CD14-positive monocyte (primary cell): ENCODE measurements at regions not wholly inside any gene's neighbourhood (a gene's known extent, or its start where the extent isn't known, plus 50 kb on each side); places are given as distances from the start of the nearest gene placed in this dataset.
A peak's percentile ranks its signal among the peaks of the same experiment; 100 is the strongest.

ENCODE experiments used
- DNase-seq, 3 donors: peaks; one replicate each; pipeline ENCODE4 v3.0.0-alpha.2; 2011 to 2022
- H2AFZ ChIP-seq: 2 replicates; pipeline ENCODE4 v1.6.0; 2012; ENCODE audit warnings: mild to moderate bottlenecking, low read depth, low read length, inconsistent platforms; ENCODE audit not compliant: insufficient read depth, poor library complexity, severe bottlenecking
- H3K27ac ChIP-seq, 2 donors: 1 replicate in 1 of 2; 2 replicates in 1 of 2; pipeline ENCODE4 v1.5.1; 2012 to 2013; ENCODE audit warnings: low read length in 2 of 2, control low read depth in 1 of 2, inconsistent platforms in 1 of 2, low read depth in 1 of 2, mild to moderate bottlenecking in 1 of 2
- H3K27me3 ChIP-seq, 2 donors: one replicate each; pipeline versions ENCODE4 v1.6.0 to v1.6.1; 2011 to 2013; ENCODE audit warnings: low read length in 2 of 2; ENCODE audit not compliant: control insufficient read depth in 2 of 2, insufficient read depth in 2 of 2
- H3K36me3 ChIP-seq, 2 donors: replicated peaks in 1 of 2; 1 replicate in 1 of 2; 2 replicates in 1 of 2; pipeline versions ENCODE4 v1.5.1 to v1.6.1; 2012 to 2013; ENCODE audit warnings: low read length in 2 of 2, control low read depth in 1 of 2, inconsistent platforms in 1 of 2, mild to moderate bottlenecking in 1 of 2; ENCODE audit not compliant: insufficient read depth in 2 of 2, control insufficient read depth in 1 of 2
- H3K4me1 ChIP-seq, 2 donors: 1 replicate in 1 of 2; 2 replicates in 1 of 2; pipeline versions ENCODE4 v1.5.1 to v1.6.1; 2012 to 2013; ENCODE audit warnings: low read length in 2 of 2, control low read depth in 1 of 2, inconsistent platforms in 1 of 2, mild to moderate bottlenecking in 1 of 2, moderate library complexity in 1 of 2; ENCODE audit not compliant: insufficient read depth in 2 of 2, control insufficient read depth in 1 of 2
- H3K4me2 ChIP-seq: replicated peaks from 2 replicates; pipeline ENCODE3; 2012; ENCODE audit warnings: low read length, moderate library complexity, mild to moderate bottlenecking; ENCODE audit not compliant: poor library complexity, severe bottlenecking; ENCODE audit errors: extremely low read depth
- H3K4me3 ChIP-seq, 3 experiments: fragments of 200-600 bp in 1 of 3; sonication (generic) in 1 of 3; replicated peaks in 1 of 3; 1 replicate in 2 of 3; 2 replicates in 1 of 3; pipeline ENCODE4 v1.5.1; 2011 to 2013; ENCODE audit warnings: low read length in 3 of 3, mild to moderate bottlenecking in 3 of 3, control low read depth in 2 of 3, low read depth in 2 of 3, inconsistent platforms in 1 of 3, moderate library complexity in 1 of 3
- H3K79me2 ChIP-seq: 2 replicates; pipeline ENCODE4 v1.6.0; 2012; ENCODE audit warnings: mild to moderate bottlenecking, control low read depth, inconsistent platforms, low read length, moderate library complexity; ENCODE audit not compliant: insufficient read depth
- H3K9ac ChIP-seq: 2 replicates; pipeline ENCODE4 v1.6.0; 2017; ENCODE audit warnings: low read length, mild to moderate bottlenecking; ENCODE audit not compliant: insufficient read depth, poor library complexity, severe bottlenecking
- H3K9me3 ChIP-seq, 2 donors: replicated peaks in 1 of 2; 1 replicate in 1 of 2; 2 replicates in 1 of 2; pipeline versions ENCODE4 v1.5.1 to v1.6.1; 2012 to 2013; ENCODE audit warnings: low read length in 2 of 2, control low read depth in 1 of 2; ENCODE audit not compliant: control insufficient read depth in 1 of 2, insufficient read depth in 1 of 2
- H4K20me1 ChIP-seq: 2 replicates; pipeline ENCODE4 v1.6.0; 2012; ENCODE audit warnings: mild to moderate bottlenecking, low read length, control low read depth, moderate library complexity; ENCODE audit not compliant: insufficient read depth
- H3K27ac Mint-ChIP-seq, 7 donors: one replicate each; pipeline ENCODE4 v1.8.0; 2020; ENCODE audit warnings: mild to moderate bottlenecking in 7 of 7, mixed read lengths in 7 of 7, moderate library complexity in 6 of 7, inconsistent platforms in 2 of 7
- H3K27me3 Mint-ChIP-seq, 3 donors: one replicate each; pipeline ENCODE4 v1.8.0; 2021 to 2022; ENCODE audit warnings: low read depth in 3 of 3, mild to moderate bottlenecking in 3 of 3, mixed read lengths in 3 of 3, moderate library complexity in 3 of 3, inconsistent platforms in 1 of 3
- H3K36me3 Mint-ChIP-seq, 2 donors: one replicate each; pipeline ENCODE4 v1.8.0; 2020; ENCODE audit warnings: mixed read lengths in 2 of 2, inconsistent platforms in 1 of 2, mild to moderate bottlenecking in 1 of 2
- H3K4me1 Mint-ChIP-seq: one replicate; pipeline ENCODE4 v1.8.0; 2020; ENCODE audit warnings: mild to moderate bottlenecking, mixed read lengths
- H3K4me3 Mint-ChIP-seq, 2 donors: one replicate each; pipeline ENCODE4 v1.8.0; 2020; ENCODE audit warnings: mild to moderate bottlenecking in 2 of 2, mixed read lengths in 2 of 2, moderate library complexity in 1 of 2
- H3K9me3 Mint-ChIP-seq, 7 donors: one replicate each; pipeline ENCODE4 v1.8.0; 2020 to 2022; ENCODE audit warnings: mixed read lengths in 7 of 7, mild to moderate bottlenecking in 6 of 7, moderate library complexity in 6 of 7, inconsistent platforms in 2 of 7
- WGBS: methylation state at CpG from one replicate; pipeline ENCODE4 v1.1.5; 2013; ENCODE audit warnings: missing lambda C conversion rate; ENCODE audit not compliant: insufficient coverage; 5-methylcytosine and 5-hydroxymethylcytosine counted together
- intact Hi-C, 2 donors: fragments of 100-400 bp; cut with micrococcal nuclease; formaldehyde crosslinking; loops; one replicate each; pipeline versions ENCODE4 v1.15.0 to v1.15.1; 2023
- TF ChIP-seq, protein P1 (sequence below): fragments of 200-600 bp; IDR thresholded peaks from one replicate; pipeline ENCODE4 v1.8.0; 2022; ENCODE audit warnings: antibody characterized with exemption, mild to moderate bottlenecking

DNA sequence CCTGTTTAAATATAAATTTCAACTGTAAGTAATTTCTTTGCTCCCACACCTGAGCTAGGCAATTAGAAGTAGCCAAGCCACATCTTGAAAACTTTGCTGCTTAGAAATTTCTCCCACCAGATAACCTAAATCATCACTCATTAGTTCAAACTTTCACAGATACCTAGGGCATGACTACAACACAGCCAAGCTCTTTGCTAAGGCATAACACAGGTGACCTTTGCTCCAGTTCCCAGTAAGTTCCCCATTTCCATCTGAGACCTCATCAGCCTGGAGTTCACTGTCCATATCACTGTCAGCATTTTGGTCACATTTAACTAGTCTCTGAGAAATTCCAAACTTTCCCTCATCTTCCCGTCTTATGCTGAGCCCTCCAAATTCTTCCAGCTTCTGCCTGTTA, 79.8 kb upstream of the OPRM1 start:
- H3K4me1 ChIP-seq, result peaks cover 16 to 26% of the 10 kb centered on the region in 2 donors
- no peaks in the 10 kb centered on the region for H3K36me3 ChIP-seq
- intact Hi-C loops, result no loop called here
- Mint-ChIP-seq H3K9me3 (peaks cover 0 to 8% (median 3%) of the 10 kb centered on the region in 7 donors), H3K36me3 (no peaks in the 10 kb centered on the region), H3K4me1 (peaks cover 22% of the 10 kb centered on the region), H3K4me3 (no peak overlapping the region), H3K27ac (no peak overlapping the region), H3K27me3 (peaks cover 0 to 2% (median 1%) of the 10 kb centered on the region in 3 donors)
- H3K9ac ChIP-seq, result no peak overlapping the region
- no peak overlapping the region for H3K27ac ChIP-seq
- no peaks in the 10 kb centered on the region for H3K9me3 ChIP-seq
- H4K20me1 ChIP-seq, result no peaks in the 10 kb centered on the region
- H3K4me2 ChIP-seq, result no peak overlapping the region
- H3K27me3 ChIP-seq, result no peaks in the 10 kb centered on the region
- no peak overlapping the region for H3K4me3 ChIP-seq
- H3K79me2 ChIP-seq, result no peaks in the 10 kb centered on the region
- no peak overlapping the region for H2AFZ ChIP-seq
- 100% methylated on average over 1 of the region's 1 CpG for WGBS
- TF ChIP-seq, protein P1, sequence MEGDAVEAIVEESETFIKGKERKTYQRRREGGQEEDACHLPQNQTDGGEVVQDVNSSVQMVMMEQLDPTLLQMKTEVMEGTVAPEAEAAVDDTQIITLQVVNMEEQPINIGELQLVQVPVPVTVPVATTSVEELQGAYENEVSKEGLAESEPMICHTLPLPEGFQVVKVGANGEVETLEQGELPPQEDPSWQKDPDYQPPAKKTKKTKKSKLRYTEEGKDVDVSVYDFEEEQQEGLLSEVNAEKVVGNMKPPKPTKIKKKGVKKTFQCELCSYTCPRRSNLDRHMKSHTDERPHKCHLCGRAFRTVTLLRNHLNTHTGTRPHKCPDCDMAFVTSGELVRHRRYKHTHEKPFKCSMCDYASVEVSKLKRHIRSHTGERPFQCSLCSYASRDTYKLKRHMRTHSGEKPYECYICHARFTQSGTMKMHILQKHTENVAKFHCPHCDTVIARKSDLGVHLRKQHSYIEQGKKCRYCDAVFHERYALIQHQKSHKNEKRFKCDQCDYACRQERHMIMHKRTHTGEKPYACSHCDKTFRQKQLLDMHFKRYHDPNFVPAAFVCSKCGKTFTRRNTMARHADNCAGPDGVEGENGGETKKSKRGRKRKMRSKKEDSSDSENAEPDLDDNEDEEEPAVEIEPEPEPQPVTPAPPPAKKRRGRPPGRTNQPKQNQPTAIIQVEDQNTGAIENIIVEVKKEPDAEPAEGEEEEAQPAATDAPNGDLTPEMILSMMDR, result no peak
- peak in 1 of 3 donors; percentile 20 for DNase-seq

DNA sequence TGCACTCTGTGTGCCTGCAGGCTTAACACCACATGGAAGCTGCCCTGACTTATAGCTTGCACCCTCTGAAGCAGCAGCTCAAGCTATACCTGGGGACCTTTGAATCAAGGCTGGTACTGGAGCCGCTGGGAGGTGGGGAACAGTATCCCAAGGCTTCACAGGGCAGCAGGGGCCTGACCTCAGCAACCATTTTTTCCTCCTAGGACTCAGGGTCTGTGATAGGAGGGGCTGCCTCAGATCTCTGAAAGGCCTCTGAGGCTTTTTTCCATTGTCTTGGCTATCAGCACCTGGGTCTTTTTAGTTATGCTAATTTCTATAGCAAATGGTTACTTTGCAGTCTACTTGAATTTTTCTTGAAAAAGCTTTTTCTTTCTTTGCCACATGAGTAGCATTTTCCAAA, 80.2 kb upstream of the OPRM1 start:
- Histone ChIP-seq H3K9me3 (no peaks in the 10 kb centered on the region), H3K79me2 (no peaks in the 10 kb centered on the region), H2AFZ (no peak overlapping the region), H3K4me1 (peaks cover 16 to 26% of the 10 kb centered on the region in 2 donors), H3K27me3 (no peaks in the 10 kb centered on the region), H3K36me3 (no peaks in the 10 kb centered on the region), H3K27ac (no peak overlapping the region), H3K4me3 (no peak overlapping the region), H4K20me1 (no peaks in the 10 kb centered on the region), H3K4me2 (no peak overlapping the region), H3K9ac (no peak overlapping the region)
- H3K27me3 Mint-ChIP-seq, result peaks cover 0 to 2% (median 1%) of the 10 kb centered on the region in 3 donors
- H3K36me3 Mint-ChIP-seq, result no peaks in the 10 kb centered on the region
- intact Hi-C loops, result no loop called here
- DNase-seq, result no peak
- TF ChIP-seq, protein P1, result no peak
- peaks cover 0 to 8% (median 3%) of the 10 kb centered on the region in 7 donors for H3K9me3 Mint-ChIP-seq
- no peak overlapping the region for H3K4me3 Mint-ChIP-seq
- H3K27ac Mint-ChIP-seq, result no peak overlapping the region
- whole genome bisulfite sequencing, result no CpG with 5 or more reads among the region's 1 CpG
- H3K4me1 Mint-ChIP-seq, result peaks cover 22% of the 10 kb centered on the region
